ENCODE measurements at regions not wholly inside any gene's neighbourhood (a gene's known extent, or its start where the extent isn't known, plus 50 kb on each side); places are given as distances from the start of the nearest gene placed in this dataset.

DNA sequence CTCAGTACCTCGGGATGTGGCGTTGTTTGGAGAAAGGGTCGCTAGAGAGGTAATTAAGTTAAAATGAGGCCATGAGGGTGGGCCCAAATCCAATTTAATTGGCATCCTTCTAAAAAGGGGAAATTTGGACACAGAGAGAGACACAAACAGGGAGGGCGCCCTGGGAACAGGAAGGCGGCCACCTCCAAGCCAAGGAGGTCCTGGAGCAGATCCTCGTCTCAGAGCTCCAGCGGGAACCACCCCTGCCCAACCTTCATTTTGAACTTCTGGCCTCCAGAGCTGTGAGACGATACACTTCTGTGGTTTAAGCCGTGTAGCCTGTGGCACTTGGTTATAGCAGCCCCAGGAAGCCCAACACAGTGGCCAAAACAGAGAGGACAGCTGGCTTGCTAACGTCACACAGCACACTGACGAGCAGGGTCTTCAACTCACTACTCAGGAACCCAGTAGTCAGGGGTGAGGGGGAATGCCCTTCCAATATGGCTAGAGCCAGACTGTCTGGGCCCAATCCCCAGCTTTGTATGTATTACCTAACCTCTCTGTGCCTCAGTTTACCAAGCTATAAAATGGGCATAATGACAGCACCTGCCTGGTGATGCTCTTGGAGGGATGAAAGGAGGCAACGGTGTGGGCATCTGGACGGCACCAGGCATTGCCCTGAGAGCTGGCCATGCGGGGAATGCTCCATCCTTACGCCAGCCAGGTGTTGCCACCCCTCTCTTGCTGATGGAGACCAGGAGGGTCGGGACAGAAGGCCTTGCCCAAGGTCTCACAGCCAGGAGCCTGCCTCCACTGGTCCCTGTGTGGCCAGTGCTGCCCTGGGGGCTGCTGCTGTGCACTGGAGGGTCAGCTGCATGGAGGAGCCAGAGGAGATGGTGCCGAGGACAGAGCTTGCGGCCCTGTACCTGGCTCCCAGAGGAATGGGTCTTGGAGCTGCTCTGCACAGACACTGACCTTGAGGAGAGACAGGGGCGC lies 53.3 kb upstream of the LINC01488 start:
- in situ Hi-C loops (cut with MboI; ENCODE audit: low sequenced_read_pairs): loop anchor here (25.0 kb wide), 1 partner anchor 209 kb away; the partner anchor contains the start of gene CCND1

DNA sequence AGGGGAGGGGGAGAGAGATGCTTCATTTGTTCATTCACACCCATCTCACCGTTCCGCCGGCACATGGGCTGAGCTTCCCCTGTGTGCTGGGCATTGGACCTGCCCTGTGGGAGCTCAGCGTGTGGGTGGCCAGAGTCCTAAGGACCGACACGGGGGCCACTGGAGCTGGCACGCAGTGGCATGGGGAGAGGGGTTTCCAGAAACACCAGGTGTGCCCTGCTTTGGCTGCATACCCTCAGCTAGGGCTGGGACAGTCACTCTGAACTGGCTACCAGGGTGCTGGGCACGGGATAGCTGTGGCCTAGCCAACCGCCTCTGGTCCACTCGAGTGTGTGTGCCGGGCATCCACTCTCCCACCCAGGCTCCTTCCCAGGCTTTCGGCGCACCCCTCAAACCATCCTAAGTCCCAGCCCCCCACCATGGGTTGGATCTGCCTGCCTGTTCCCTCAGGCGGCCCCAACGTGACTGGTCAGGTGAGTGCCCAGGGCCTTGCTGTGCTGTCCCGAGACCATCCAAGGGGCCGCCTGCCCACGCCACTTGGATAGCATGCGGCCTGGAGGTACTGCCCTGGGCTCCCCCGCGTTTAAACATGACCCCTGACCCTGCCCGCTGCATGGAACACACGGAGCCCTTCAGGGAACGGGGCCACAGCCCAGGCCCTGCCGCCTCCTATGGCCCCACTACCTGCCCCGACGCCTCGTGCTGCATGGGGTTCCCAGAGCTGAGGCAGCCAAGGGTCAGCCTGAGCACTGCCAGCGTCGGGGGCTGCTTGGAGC lies 51.6 kb upstream of the LINC01488 start:
- in situ Hi-C loops (cut with MboI; ENCODE audit: low sequenced_read_pairs): loop anchor here (25.0 kb wide), 1 partner anchor 207 kb away; the partner anchor contains the start of gene CCND1

DNA sequence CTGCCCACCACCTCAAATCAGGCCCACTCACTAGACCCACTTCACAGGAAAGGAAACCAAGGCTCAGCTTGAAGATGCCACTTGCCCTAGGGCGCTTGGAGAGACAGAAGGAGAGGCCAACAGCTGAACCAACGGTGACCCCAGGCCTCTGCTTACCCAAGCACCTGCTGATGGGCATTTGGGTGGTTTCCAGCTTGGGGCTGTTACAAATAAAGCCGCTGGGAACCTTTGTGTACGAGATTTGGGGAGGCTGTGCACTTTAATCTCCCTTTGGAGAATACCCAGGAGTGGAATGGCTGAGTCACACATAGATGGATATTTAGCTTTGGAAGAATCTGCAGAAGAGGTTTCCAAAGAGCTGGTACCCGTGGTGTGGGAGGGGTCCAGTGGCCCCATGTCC lies 50.9 kb upstream of the LINC01488 start:
- in situ Hi-C loops (cut with MboI; ENCODE audit: low sequenced_read_pairs): loop anchor here (25.0 kb wide), 1 partner anchor 207 kb away; the partner anchor contains the start of gene CCND1

DNA sequence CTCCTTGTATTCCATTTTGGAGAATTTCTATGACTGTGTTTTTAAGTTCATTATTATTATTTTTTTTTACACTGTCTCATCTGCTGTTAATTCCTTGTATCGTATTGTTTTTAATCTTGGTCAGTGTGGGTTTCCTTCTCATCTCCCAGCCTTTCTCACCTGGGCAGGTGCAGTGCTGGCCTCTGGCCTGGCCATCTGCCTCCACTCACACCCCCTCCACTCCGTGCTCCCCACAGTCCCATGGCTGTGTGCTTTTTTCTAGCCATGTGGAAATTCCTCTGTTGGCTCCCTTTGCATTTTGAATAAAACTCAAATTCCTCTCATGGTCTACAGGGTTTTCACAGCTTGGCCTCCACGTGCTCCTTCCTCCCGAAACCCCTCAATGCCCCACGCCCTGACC lies 50.3 kb upstream of the LINC01488 start:
- in situ Hi-C loops (cut with MboI; ENCODE audit: low sequenced_read_pairs): loop anchor here (25.0 kb wide), 1 partner anchor 206 kb away; the partner anchor contains the start of gene CCND1

Data from HL-60/S4 treated with retinoic acid at 250 ng/mL for 4 days and 3 days (cell line).